Upper lobe of left lung (tissue), 4 donors: ENCODE measurements at regions not wholly inside any gene's neighbourhood (a gene's known extent, or its start where the extent isn't known, plus 50 kb on each side); places are given as distances from the start of the nearest gene placed in this dataset.

Source experiments
- CTCF ChIP-seq, 6 experiments: fragments of 450-650 bp in 4 of 6; fragments of 200-600 bp in 2 of 6; sonication (generic) in 2 of 6; IDR thresholded peaks; one replicate each; pipeline ENCODE4 v1.5.1; 2016 to 2019; ENCODE audit warnings: antibody characterized with exemption in 6 of 6
- EP300 ChIP-seq, 4 donors: sonication (generic); formaldehyde crosslinking; IDR thresholded peaks; one replicate each; pipeline ENCODE4 v1.5.1; 2017; ENCODE audit warnings: antibody characterized with exemption in 4 of 4, control low read depth in 2 of 4
- POLR2A ChIP-seq, 4 donors: fragments of 450-650 bp; IDR thresholded peaks; one replicate each; pipeline ENCODE4 v1.5.1; 2016 to 2017; ENCODE audit warnings: antibody characterized with exemption in 4 of 4, mild to moderate bottlenecking in 2 of 4
- POLR2AphosphoS5 ChIP-seq, 2 donors: sonication (generic); formaldehyde crosslinking; IDR thresholded peaks; one replicate each; pipeline ENCODE4 v1.5.1; 2017; ENCODE audit warnings: antibody characterized with exemption in 2 of 2

GRCh38 chr2:204329532-204329931 lies 215.7 kb upstream of the PARD3B start:
- TF ChIP-seq EP300 (IDR thresholded peaks at IDR 0.05) (no peak), CTCF (IDR thresholded peaks at IDR 0.05) (no peak), POLR2A (IDR thresholded peaks at IDR 0.05) (no peak), POLR2AphosphoS5 (IDR thresholded peaks at IDR 0.05) (no peak)
